GM18519 (cell line): ENCODE measurements at regions not wholly inside any gene's neighbourhood (a gene's known extent, or its start where the extent isn't known, plus 50 kb on each side); places are given as distances from the start of the nearest gene placed in this dataset.
"Not testable (repeated sequence)": the region's sequence is repeated elsewhere in the genome, so short reads cannot be mapped to it uniquely, and the experiment has no call there.

ENCODE experiments used
- ATAC-seq: cut with Tn5 transposase; IDR thresholded peaks from one replicate; pipeline ENCODE4 v1.9.1; 2021; ENCODE audit warnings: mild to moderate bottlenecking, moderate library complexity; ENCODE audit not compliant: unreplicated experiment, low FRiP score

DNA sequence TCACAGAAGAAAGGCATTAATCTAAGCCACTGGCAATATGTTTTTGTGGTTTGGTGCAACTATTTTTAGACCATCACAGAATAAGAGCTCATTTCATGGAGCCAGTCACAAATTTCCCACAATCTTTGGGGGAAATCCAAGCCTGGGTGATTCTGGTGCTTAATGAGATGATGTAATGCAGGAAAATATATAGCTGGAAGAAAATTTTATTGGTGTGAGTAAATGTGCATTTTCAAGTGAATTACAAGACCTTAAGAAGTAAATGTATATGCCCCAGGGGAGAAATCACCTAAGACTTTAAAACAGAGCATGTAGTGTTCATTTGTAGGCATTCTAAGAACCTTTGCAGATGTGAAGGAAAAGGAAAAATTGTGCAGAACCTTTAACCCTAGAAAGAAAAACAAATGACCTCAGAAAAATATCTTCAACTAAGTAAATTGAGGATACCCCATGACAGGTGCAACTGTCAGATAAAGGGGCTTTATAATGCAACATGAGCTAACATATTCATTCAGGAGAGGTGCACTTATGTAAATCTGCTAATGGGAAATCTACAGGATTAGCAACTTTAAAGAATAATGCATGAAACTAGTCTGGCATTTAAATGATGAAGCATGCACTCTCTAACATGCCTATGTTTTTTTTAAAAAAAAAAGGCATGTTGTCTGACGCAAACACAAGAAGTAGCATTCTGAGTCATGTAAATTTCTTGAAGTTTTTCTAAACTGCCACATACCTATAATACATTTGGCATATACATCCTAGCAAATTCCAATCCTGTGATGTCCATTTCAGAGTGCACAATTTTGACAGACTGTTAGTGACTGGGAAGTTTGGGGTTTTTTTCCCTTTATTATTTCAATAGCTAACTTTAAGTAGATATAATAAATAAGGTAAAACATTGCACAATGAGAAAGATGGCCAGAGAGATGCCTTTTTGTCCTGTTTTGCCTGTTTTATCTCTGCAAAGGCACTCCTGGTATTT is 105.1 kb downstream of the MEX3B start:
- ATAC-seq: no peak

DNA sequence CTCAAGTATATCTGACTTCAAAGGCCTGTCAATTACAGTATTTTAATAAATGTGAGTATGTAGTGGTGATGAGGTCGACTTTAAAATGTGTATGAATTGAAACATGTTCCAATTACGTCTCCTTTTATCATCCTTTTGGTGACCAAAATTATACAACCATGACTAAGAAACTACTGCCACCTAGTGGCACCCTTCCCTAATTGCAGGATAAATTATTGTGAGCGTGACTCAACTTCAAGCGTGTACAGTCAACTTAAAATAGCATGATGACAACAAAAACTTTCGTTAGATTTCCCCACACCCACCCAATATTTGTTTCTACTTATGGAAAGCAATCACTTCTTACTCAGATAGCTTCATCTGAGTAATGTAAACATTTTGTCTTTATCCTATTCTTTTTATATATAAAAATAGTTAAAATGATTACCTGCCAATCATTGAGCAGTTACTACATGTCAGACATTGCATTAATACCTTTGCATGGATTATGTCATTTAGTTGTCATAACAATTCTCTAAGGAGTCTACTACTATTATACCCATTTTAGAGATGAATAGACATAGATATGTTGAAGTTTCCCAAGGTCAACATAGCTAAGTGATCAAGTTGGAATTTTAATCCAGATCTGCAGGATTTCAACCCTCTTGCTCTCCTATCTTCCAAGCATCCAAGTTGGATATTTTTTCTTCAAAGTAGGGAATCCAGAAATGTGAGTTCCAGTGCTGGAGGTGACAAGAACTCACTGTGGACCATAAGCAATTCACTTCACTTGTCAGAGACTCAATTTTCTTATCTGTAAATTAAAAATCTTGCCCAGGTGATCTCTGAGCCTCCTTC is 106.0 kb downstream of the MEX3B start:
- ATAC-seq: no peak

- no peak for ATAC-seq
Measured at GRCh38 chr15:81937189-81937588, 108.6 kb downstream of the MEX3B start.

- no peak for ATAC-seq
Measured at GRCh38 chr15:81930582-81931369, 115.0 kb downstream of the MEX3B start.

GRCh38 chr15:81929557-81929956 is 116.3 kb downstream of the MEX3B start:
- ATAC-seq: no peak

GRCh38 chr15:81926981-81927380 is 118.8 kb downstream of the MEX3B start:
- ATAC-seq: no peak

DNA sequence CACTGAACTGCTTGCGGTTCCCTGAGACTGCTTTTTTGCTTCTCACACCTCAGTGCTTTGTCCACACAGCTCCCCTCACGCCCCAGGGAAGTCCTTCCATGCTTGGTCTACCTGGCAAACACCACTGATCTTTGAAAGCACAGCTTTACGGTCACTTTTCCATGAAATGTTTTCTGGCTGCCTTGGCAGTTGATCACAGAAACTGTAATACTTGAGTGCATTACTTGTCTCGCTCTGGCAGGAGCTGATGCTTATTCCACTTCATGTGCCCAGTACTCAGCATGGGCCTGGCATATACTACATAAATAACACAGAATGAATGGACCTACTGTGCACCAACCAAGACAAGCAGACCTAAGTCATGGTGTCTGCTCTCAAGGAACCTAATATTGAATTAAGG is 121.1 kb downstream of the MEX3B start:
- ATAC-seq: no peak

- no peak for ATAC-seq
Measured at GRCh38 chr15:81923561-81924350, 122.1 kb downstream of the MEX3B start.

- no peak for ATAC-seq
Measured at GRCh38 chr15:81922143-81922542, 123.7 kb downstream of the MEX3B start.

DNA sequence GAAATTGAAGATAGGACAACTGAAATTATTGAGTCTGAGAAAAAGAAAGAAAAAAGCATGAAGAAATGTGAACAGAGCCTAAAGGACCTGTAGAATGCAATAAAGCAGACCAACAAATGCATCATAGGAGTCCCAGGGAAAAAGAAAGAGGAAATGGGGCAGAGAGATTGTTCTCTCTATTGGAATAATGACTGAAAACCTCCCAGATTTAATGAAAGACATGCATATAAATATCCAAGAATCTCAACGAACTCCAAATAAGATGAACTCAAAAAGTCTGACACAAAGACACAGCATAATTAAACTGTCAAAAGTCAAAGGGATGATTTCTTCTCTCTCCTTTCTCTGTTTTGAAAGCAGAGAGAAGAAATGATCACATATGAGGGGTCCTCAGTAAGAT is 124.7 kb downstream of the MEX3B start:
- ATAC-seq: no peak

DNA sequence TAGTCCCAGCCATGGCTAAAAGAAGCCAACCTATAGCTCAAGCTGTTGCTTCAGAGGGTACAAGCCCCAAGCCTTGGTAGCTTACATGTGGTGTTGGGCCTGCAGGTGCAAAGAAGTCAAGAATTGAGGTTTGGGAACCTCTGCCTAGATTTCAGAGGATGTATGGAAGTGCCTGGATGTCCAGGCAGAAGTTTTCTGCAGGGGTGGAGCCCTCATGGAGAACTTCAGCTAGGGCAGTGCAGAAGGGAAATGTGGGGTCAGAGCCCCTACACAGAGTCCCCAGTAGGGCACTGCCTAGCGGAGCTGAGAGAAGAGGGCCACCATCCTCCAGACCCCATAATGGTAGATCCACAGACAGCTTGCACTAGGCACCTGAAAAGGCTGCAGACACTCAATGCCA is 127.1 kb downstream of the MEX3B start:
- not testable (repeated sequence) for ATAC-seq

GRCh38 chr15:81916451-81916850 is 129.4 kb downstream of the MEX3B start:
- ATAC-seq: no peak

GRCh38 chr15:81915990-81916389 is 129.8 kb downstream of the MEX3B start:
- no peak for ATAC-seq

DNA sequence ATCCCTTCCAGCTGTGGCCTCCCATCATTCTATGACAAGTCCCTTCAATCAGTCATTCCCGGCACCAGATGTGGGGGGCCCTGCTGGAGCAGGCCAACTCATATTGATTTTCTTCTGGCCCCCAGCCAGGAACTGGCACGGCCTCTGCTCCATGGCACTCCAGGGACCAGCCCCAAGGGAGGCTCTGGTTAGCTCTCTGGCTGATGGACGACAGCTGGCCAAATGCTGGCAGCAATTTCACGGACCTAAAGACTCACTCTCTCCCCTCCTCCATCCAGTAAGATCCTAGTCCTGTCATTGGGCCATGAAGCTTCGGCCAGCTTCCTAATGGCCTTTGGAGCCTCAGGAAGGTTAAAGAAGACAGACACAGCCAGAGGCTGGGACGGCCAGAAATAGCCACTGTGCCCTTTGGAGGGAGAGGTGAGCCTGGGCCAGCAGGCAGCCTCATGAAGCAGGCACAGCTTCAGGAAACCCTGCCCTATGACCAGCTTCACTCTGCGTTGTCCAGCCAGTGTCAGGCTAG is 131.0 kb downstream of the MEX3B start:
- ATAC-seq: no peak

DNA sequence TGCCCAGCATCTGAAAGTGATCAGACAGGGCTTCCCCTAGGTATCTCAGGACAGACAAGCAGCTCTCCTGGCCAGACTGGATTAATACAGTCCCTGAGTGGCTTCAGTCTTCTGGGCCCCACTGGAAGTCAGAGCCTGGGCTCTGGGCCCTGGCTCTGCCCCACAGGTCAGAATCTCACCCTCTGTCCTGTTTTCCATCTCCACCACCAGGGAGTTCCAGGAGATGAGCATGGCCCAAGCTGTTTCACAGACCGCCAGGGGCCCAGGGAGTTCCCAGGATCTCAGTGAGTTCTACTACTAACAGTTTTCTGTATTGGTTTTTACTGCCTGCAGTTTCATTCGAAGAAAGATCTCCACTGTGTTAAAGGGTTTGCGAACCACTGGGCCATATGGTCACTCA is 131.5 kb downstream of the MEX3B start:
- ATAC-seq: no peak

GRCh38 chr15:81911022-81911971 is 134.5 kb downstream of the MEX3B start:
- no peak for ATAC-seq

GRCh38 chr15:81910355-81911021 is 135.3 kb downstream of the MEX3B start:
- ATAC-seq: no peak

DNA sequence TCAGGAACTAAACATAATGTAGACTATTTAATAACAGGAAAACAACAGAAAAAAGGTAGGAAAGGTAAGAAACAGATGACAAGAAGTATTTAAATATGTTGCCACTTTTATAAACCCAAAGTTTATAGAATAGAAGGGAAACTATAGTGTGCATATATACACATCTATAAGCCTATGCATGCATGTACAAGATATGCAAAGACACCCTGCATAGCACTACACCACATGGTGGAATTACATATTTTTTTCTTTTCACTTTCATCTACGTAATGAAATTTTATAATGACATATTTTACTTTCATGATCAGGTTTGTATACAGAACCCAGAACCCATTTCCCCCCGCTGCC is 136.8 kb downstream of the MEX3B start:
- no peak for ATAC-seq
